ENCODE measurements at regions not wholly inside any gene's neighbourhood (a gene's known extent, or its start where the extent isn't known, plus 50 kb on each side); places are given as distances from the start of the nearest gene placed in this dataset.

- DNase-seq (ENCODE audit: low spot score) = no peak
Measured at GRCh38 chr13:22189176-22190048, 518.5 kb downstream of the FGF9 start.

- DNase-seq (ENCODE audit: low spot score) = no peak
Measured at GRCh38 chr13:22193070-22193469, 522.2 kb downstream of the FGF9 start.

- no peak for DNase-seq (ENCODE audit: low spot score)
Measured at GRCh38 chr13:22194106-22194805, 523.4 kb downstream of the FGF9 start.

- DNase-seq (ENCODE audit: low spot score) = no peak
Measured at GRCh38 chr13:22195726-22196125, 524.9 kb downstream of the FGF9 start.

- no peak for DNase-seq (ENCODE audit: low spot score)
Measured at GRCh38 chr13:22196777-22197176, 525.9 kb downstream of the FGF9 start.

- DNase-seq (ENCODE audit: low spot score) = no peak
Measured at GRCh38 chr13:22198001-22198400, 527.1 kb downstream of the FGF9 start.

GRCh38 chr13:22198641-22199217 is 527.9 kb downstream of the FGF9 start:
- DNase-seq (ENCODE audit: low spot score) = no peak

- no peak for DNase-seq (ENCODE audit: low spot score)
Measured at GRCh38 chr13:22200440-22200839, 529.6 kb downstream of the FGF9 start.

- no peak for DNase-seq (ENCODE audit: low spot score)
Measured at GRCh38 chr13:22201375-22201925, 530.6 kb downstream of the FGF9 start.

- no peak for DNase-seq (ENCODE audit: low spot score)
Measured at GRCh38 chr13:22210134-22210930, 539.5 kb downstream of the FGF9 start.

- DNase-seq (ENCODE audit: low spot score) = no peak
Measured at GRCh38 chr13:22211876-22212275, 541.0 kb downstream of the FGF9 start.

GRCh38 chr13:22212576-22212975 is 541.7 kb downstream of the FGF9 start:
- DNase-seq (ENCODE audit: low spot score) = no peak

- no peak for DNase-seq (ENCODE audit: low spot score)
Measured at GRCh38 chr13:22214184-22214583, 543.3 kb downstream of the FGF9 start.

GRCh38 chr13:22218797-22219196 is 547.9 kb downstream of the FGF9 start:
- no peak for DNase-seq (ENCODE audit: low spot score)

- no peak for DNase-seq (ENCODE audit: low spot score)
Measured at GRCh38 chr13:22219709-22220108, 548.8 kb downstream of the FGF9 start.

GRCh38 chr13:22220151-22221135 is 549.6 kb downstream of the FGF9 start:
- DNase-seq (ENCODE audit: low spot score) = no peak

GRCh38 chr13:22223411-22223810 is 552.5 kb downstream of the FGF9 start:
- no peak for DNase-seq (ENCODE audit: low spot score)

- no peak for DNase-seq (ENCODE audit: low spot score)
Measured at GRCh38 chr13:22226086-22226485, 555.2 kb downstream of the FGF9 start.

- DNase-seq (ENCODE audit: low spot score) = no peak
Measured at GRCh38 chr13:22227895-22228294, 557.0 kb downstream of the FGF9 start.

- no peak for DNase-seq (ENCODE audit: low spot score)
Measured at GRCh38 chr13:22229916-22230315, 559.0 kb downstream of the FGF9 start.

GRCh38 chr13:22232186-22232585 is 561.3 kb downstream of the FGF9 start:
- no peak for DNase-seq (ENCODE audit: low spot score)

All from activated CD4-positive, alpha-beta T cell treated with anti-CD3 and anti-CD28 coated beads, Interleukin-2, Interleukin-4, amounts not matched to agents 100 ng/mL and 50 ng/mL, durations not matched to agents 16 hours and 8 hours (primary cell).